H1 (cell line): ENCODE measurements at regions not wholly inside any gene's neighbourhood (a gene's known extent, or its start where the extent isn't known, plus 50 kb on each side); places are given as distances from the start of the nearest gene placed in this dataset.
A peak's percentile ranks its signal among the peaks of the same experiment; 100 is the strongest.

ENCODE experiments used
- CTCF ChIA-PET: fragments of 300-600 bp; sonication (Branson Sonifier 250); formaldehyde crosslinking; loops from one replicate; lab custom pipeline; 2021; ENCODE audit not compliant: partially characterized antibody; lab: Charles Lee
- POLR2A ChIA-PET: fragments of 300-600 bp; sonication (Branson Sonifier 250); formaldehyde crosslinking; loops from one replicate; lab custom pipeline; 2021; ENCODE audit warnings: inconsistent platforms; ENCODE audit not compliant: partially characterized antibody; lab: Charles Lee
- DNase-seq, 2 experiments: peaks; one replicate each; pipeline versions ENCODE4 v3.0.0 to v3.0.0-alpha.2; 2010 to 2022; ENCODE audit warnings: low spot score in 2 of 2, low read depth in 1 of 2, mixed read lengths in 1 of 2
- FAIRE-seq: peaks from 2 replicates; lab custom pipeline; 2011; peaks lifted over from hg19 to GRCh38; lab: Jason Lieb, UNC
- H2AFZ ChIP-seq: 2 replicates; pipeline ENCODE4 v1.8.1; 2012; ENCODE audit warnings: low read length, inconsistent platforms
- H2AK5ac ChIP-seq: 2 replicates; pipeline ENCODE4 v1.6.1; 2013; ENCODE audit warnings: low read depth, low read length
- H2BK120ac ChIP-seq: replicated peaks from 2 replicates; pipeline ENCODE3; 2013; ENCODE audit warnings: low read depth, low read length, inconsistent platforms
- H2BK12ac ChIP-seq: 2 replicates; pipeline ENCODE4 v1.6.1; 2013; ENCODE audit warnings: low read depth, low read length
- H2BK15ac ChIP-seq: 2 replicates; pipeline ENCODE4 v1.6.1; 2013; ENCODE audit warnings: low read length
- H2BK20ac ChIP-seq: 2 replicates; pipeline ENCODE4 v1.6.1; 2013; ENCODE audit warnings: low read length
- H2BK5ac ChIP-seq: 2 replicates; pipeline ENCODE4 v1.6.1; 2013; ENCODE audit warnings: low read depth, low read length
- H3K14ac ChIP-seq: 2 replicates; pipeline ENCODE4 v1.6.1; 2013; ENCODE audit warnings: inconsistent platforms; ENCODE audit not compliant: insufficient read length
- H3K18ac ChIP-seq: 2 replicates; pipeline ENCODE4 v1.6.1; 2013; ENCODE audit warnings: low read length; ENCODE audit errors: extremely low read depth
- H3K23ac ChIP-seq: 2 replicates; pipeline ENCODE4 v1.6.1; 2013; ENCODE audit warnings: inconsistent platforms; ENCODE audit not compliant: insufficient read length
- H3K23me2 ChIP-seq: 2 replicates; pipeline ENCODE4 v1.6.1; 2013; ENCODE audit warnings: low read depth, low read length
- H3K27ac ChIP-seq: 2 replicates; pipeline ENCODE4 v1.6.1; 2011; ENCODE audit warnings: low read depth, low read length, inconsistent platforms
- H3K27me3 ChIP-seq, 4 experiments: replicated peaks in 1 of 4; 1 replicate in 1 of 4; 2 replicates in 3 of 4; pipeline versions ENCODE4 v1.6.1 to v1.8.1; 2011 to 2013; ENCODE audit warnings: low read length in 3 of 4, mild to moderate bottlenecking in 3 of 4, inconsistent platforms in 2 of 4, mixed read lengths in 2 of 4, moderate library complexity in 1 of 4; ENCODE audit not compliant: control insufficient read depth in 3 of 4, insufficient read depth in 3 of 4; ENCODE audit errors: extremely low read depth in 1 of 4
- H3K36me3 ChIP-seq, 4 experiments: 2 replicates each; pipeline versions ENCODE4 v1.6.1 to v1.8.1; 2011 to 2013; ENCODE audit warnings: mild to moderate bottlenecking in 4 of 4, low read length in 3 of 4, moderate library complexity in 2 of 4, control low read depth in 1 of 4, inconsistent platforms in 1 of 4; ENCODE audit not compliant: insufficient read depth in 4 of 4, control insufficient read depth in 2 of 4
- H3K4ac ChIP-seq: replicated peaks from 2 replicates; pipeline ENCODE3; 2013; ENCODE audit warnings: low read length, low read depth, mixed read lengths, inconsistent platforms; ENCODE audit not compliant: insufficient read length
- H3K4me1 ChIP-seq, 4 experiments: replicated peaks in 1 of 4; 1 replicate in 1 of 4; 2 replicates in 3 of 4; pipeline versions ENCODE4 v1.6.1 to v1.8.1; 2011 to 2013; ENCODE audit warnings: low read length in 3 of 4, inconsistent platforms in 2 of 4, mixed read lengths in 1 of 4; ENCODE audit not compliant: insufficient read depth in 4 of 4, control insufficient read depth in 3 of 4
- H3K4me2 ChIP-seq, 2 experiments: 2 replicates each; pipeline versions ENCODE4 v1.6.1 to v1.8.1; 2011 to 2013; ENCODE audit warnings: low read depth in 2 of 2, low read length in 2 of 2, control low read depth in 1 of 2, inconsistent platforms in 1 of 2, mild to moderate bottlenecking in 1 of 2; ENCODE audit not compliant: insufficient read depth in 1 of 2
- H3K4me3 ChIP-seq, 4 experiments: fragments of 200-600, 300-600 bp in 1 of 4; sonication (generic), shearing (Covaris generic), sonication (Bioruptor Twin) in 1 of 4; 2 replicates each; pipeline versions ENCODE4 v1.5.1 to v1.8.1; 2011 to 2016; ENCODE audit warnings: low read length in 4 of 4, low read depth in 3 of 4, control low read depth in 2 of 4, inconsistent platforms in 2 of 4, mild to moderate bottlenecking in 2 of 4, mixed read lengths in 1 of 4, moderate library complexity in 1 of 4; ENCODE audit not compliant: insufficient read depth in 2 of 4; ENCODE audit errors: extremely low read depth in 1 of 4
- H3K56ac ChIP-seq: replicated peaks from 2 replicates; pipeline ENCODE3; 2013; ENCODE audit warnings: low read depth, mild to moderate bottlenecking, mixed read lengths, low read length, inconsistent platforms; ENCODE audit not compliant: insufficient read length
- H3K79me1 ChIP-seq: 2 replicates; pipeline ENCODE4 v1.6.1; 2013; ENCODE audit warnings: low read depth, low read length, control low read depth
- H3K79me2 ChIP-seq, 2 experiments: 2 replicates each; pipeline versions ENCODE4 v1.6.1 to v1.8.1; 2012 to 2013; ENCODE audit warnings: low read length in 2 of 2, mild to moderate bottlenecking in 2 of 2, inconsistent platforms in 1 of 2; ENCODE audit not compliant: insufficient read depth in 2 of 2, control insufficient read depth in 1 of 2
- H3K9ac ChIP-seq, 4 experiments: replicated peaks in 1 of 4; 1 replicate in 1 of 4; 2 replicates in 3 of 4; pipeline versions ENCODE4 v1.6.1 to v1.8.1; 2011 to 2013; ENCODE audit warnings: low read depth in 3 of 4, low read length in 3 of 4, control low read depth in 2 of 4, mild to moderate bottlenecking in 2 of 4, moderate library complexity in 2 of 4, inconsistent platforms in 1 of 4; ENCODE audit errors: extremely low read depth in 1 of 4
- H3K9me3 ChIP-seq, 2 experiments: 2 replicates each; pipeline versions ENCODE4 v1.6.1 to v1.8.1; 2012 to 2013; ENCODE audit warnings: mild to moderate bottlenecking in 2 of 2, moderate library complexity in 2 of 2, control low read depth in 1 of 2, inconsistent platforms in 1 of 2, low read depth in 1 of 2, low read length in 1 of 2, mixed read lengths in 1 of 2; ENCODE audit not compliant: insufficient read depth in 2 of 2
- H4K20me1 ChIP-seq, 2 experiments: replicated peaks in 1 of 2; 2 replicates each; pipeline versions ENCODE3 to v1.8.1; 2011 to 2013; ENCODE audit warnings: inconsistent platforms in 2 of 2, low read length in 2 of 2, mild to moderate bottlenecking in 1 of 2; ENCODE audit not compliant: insufficient read depth in 2 of 2, control insufficient read depth in 1 of 2
- H4K5ac ChIP-seq: 2 replicates; pipeline ENCODE4 v1.6.1; 2013; ENCODE audit warnings: low read length, low read depth, mixed read lengths, inconsistent platforms; ENCODE audit not compliant: insufficient read length
- H4K8ac ChIP-seq: 2 replicates; pipeline ENCODE4 v1.8.0; 2013; ENCODE audit warnings: mild to moderate bottlenecking, moderate library complexity, low read length, inconsistent platforms; ENCODE audit not compliant: insufficient read depth; ENCODE audit errors: extremely low read depth
- H4K91ac ChIP-seq: replicated peaks from 2 replicates; pipeline ENCODE3; 2013; ENCODE audit warnings: low read length, mixed read lengths, inconsistent platforms; ENCODE audit not compliant: insufficient read length
- HDAC6 ChIP-seq: IDR thresholded peaks from one replicate; pipeline ENCODE4 v1.7.1; 2012; ENCODE audit warnings: low read depth, mild to moderate bottlenecking, inconsistent platforms, low read length, moderate library complexity
- MAFK ChIP-seq: IDR thresholded peaks from 2 replicates; pipeline ENCODE4 v1.6.1; 2012; ENCODE audit warnings: low read depth, mild to moderate bottlenecking, improper control_type of control experiment, low read length
- SP2 ChIP-seq: IDR thresholded peaks from 2 replicates; pipeline ENCODE4 v1.6.1; 2012; ENCODE audit warnings: mild to moderate bottlenecking, low read length, inconsistent platforms

DNA sequence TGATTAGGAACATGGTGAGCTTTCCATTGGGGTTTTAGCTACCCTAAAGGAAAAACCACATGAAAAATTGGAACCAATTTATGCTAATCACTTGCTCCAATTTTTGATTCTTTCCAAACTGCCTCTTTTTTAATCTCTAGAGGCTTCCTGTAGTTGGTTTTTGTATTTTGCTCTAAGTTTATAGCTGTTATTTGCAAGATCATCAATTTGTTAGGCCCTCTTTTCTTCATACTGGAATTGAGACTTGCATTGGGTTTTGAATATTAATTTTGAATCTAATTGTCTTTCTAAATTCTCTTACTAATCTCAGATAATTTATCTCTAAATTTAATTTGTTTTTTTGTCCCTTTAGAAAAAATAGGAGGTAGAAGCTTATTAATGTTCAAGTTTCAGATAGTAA lies 713.3 kb downstream of the REEP3 start:
- no peaks in the 10 kb centered on the region for H3K23me2 ChIP-seq

More for the DNA sequence above, 713.3 kb downstream of the REEP3 start:
- Histone ChIP-seq H3K27ac (no peak overlapping the region), H2BK5ac (no peak overlapping the region), H3K36me3 (no peaks in the 10 kb centered on the region), H3K23ac (no peak overlapping the region), H3K56ac (no peak overlapping the region), H2BK20ac (no peak overlapping the region), H2BK15ac (no peak overlapping the region), H4K5ac (no peak overlapping the region), H2BK120ac (no peak overlapping the region), H3K9ac (no peak overlapping the region), H3K27me3 (no peaks in the 10 kb centered on the region), H3K79me2 (no peaks in the 10 kb centered on the region), H3K4ac (no peak overlapping the region), H3K4me3 (no peak overlapping the region), H4K20me1 (no peaks in the 10 kb centered on the region), H3K9me3 (no peaks in the 10 kb centered on the region), H3K18ac (no peak overlapping the region), H4K91ac (no peak overlapping the region), H2BK12ac (no peak overlapping the region), H3K4me1 (no peaks in the 10 kb centered on the region), H4K8ac (no peak overlapping the region), H2AK5ac (no peak overlapping the region), H3K79me1 (no peaks in the 10 kb centered on the region), H3K4me2 (no peak overlapping the region), H3K14ac (no peak overlapping the region), H2AFZ (no peak overlapping the region)
- ChIA-PET CTCF (interaction anchor here (1.0 kb wide), 1 partner anchor 39 kb away, joined by 4 read pairs; no protein-coding TSS in a partner anchor), POLR2A (no interaction called here)
- TF ChIP-seq SP2 (no peak), HDAC6 (no peak), MAFK (peak; percentile 27; the same call in 1 of the 2 replicates)
- DNase-seq = no peak
- FAIRE-seq = no peak
